BE2C (cell line): ENCODE measurements at regions not wholly inside any gene's neighbourhood (a gene's known extent, or its start where the extent isn't known, plus 50 kb on each side); places are given as distances from the start of the nearest gene placed in this dataset.

ENCODE experiments used
- DNase-seq: peaks from one replicate; pipeline ENCODE4 v3.0.0-alpha.2; 2020
- H3K27me3 ChIP-seq: fragments of 250-450 bp; sonication (Bioruptor Pico); 2 replicates; pipeline ENCODE4 v1.5.1; 2020; ENCODE audit warnings: mild to moderate bottlenecking
- H3K36me3 ChIP-seq: fragments of 250-450 bp; sonication (Bioruptor Pico); 2 replicates; pipeline ENCODE4 v1.5.1; 2020; ENCODE audit warnings: mild to moderate bottlenecking
- H3K4me1 ChIP-seq: fragments of 250-450 bp; sonication (Bioruptor Pico); 2 replicates; pipeline ENCODE4 v1.5.1; 2020
- H3K4me3 ChIP-seq: 2 replicates; pipeline ENCODE4 v1.5.1; 2011; ENCODE audit warnings: low read depth, low read length
- H3K9me3 ChIP-seq: fragments of 250-450 bp; sonication (Bioruptor Pico); 2 replicates; pipeline ENCODE4 v1.5.1; 2020
- CTCF ChIP-seq: IDR thresholded peaks from 2 replicates; pipeline ENCODE4 v1.5.1; 2012; ENCODE audit warnings: mild to moderate bottlenecking, low read depth, low read length

DNA sequence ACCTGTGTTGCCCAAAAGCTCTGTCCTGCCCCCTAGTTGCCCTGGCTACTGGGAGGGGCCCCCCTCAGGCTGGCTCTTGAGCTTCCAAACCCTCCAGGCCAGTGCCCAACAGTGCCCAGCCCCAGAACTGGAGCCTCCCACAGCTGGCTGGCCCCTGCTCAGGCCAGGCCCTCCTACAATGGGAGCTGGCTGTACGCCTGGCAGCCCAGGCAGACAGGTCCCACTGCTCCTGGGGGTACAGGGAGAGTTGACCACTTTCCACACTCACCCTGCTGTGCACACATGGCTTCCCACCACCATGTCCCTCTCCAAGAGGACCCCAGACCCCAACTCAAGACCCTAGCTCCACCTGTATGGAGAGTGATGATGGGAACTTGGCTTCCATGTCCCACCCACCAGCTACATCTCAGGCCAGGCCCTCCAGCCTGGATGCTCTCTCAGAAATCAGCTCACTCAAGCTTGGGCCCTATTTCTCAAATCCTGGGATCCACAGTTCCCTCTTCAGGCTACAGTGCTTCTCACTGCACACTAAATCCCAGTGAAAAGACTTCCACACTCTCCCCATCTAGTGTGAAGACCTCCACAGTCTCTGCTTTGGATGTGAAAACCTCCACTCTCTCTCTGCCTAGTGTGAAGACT lies 92.6 kb downstream of the OAT start:
- no peaks in the 10 kb centered on the region for H3K4me1 ChIP-seq
- DNase-seq = no peak
- no peak overlapping the region for H3K4me3 ChIP-seq
- no peaks in the 10 kb centered on the region for H3K27me3 ChIP-seq
- H3K9me3 ChIP-seq = no peaks in the 10 kb centered on the region
- TF ChIP-seq CTCF = no peak
- no peaks in the 10 kb centered on the region for H3K36me3 ChIP-seq

GRCh38 chr10:124325633-124325914 lies 93.1 kb downstream of the OAT start:
- no peaks in the 10 kb centered on the region for H3K36me3 ChIP-seq
- no peaks in the 10 kb centered on the region for H3K4me1 ChIP-seq

GRCh38 chr10:124324856-124325632 lies 93.7 kb downstream of the OAT start:
- Histone ChIP-seq H3K9me3 (no peaks in the 10 kb centered on the region), H3K4me3 (no peak overlapping the region), H3K36me3 (no peaks in the 10 kb centered on the region), H3K27me3 (no peaks in the 10 kb centered on the region), H3K4me1 (no peaks in the 10 kb centered on the region)
- no peak for DNase-seq
- TF ChIP-seq CTCF = no peak

More at GRCh38 chr10:124325633-124325914, 93.1 kb downstream of the OAT start:
- Histone ChIP-seq H3K27me3 (no peaks in the 10 kb centered on the region), H3K4me3 (no peak overlapping the region), H3K9me3 (no peaks in the 10 kb centered on the region)
- TF ChIP-seq CTCF = no peak
- no peak for DNase-seq

GRCh38 chr10:124324451-124324850 lies 94.3 kb downstream of the OAT start:
- no peak for TF ChIP-seq CTCF
- Histone ChIP-seq H3K27me3 (no peaks in the 10 kb centered on the region), H3K4me1 (no peaks in the 10 kb centered on the region), H3K9me3 (no peaks in the 10 kb centered on the region), H3K36me3 (no peaks in the 10 kb centered on the region), H3K4me3 (no peak overlapping the region)
- DNase-seq = no peak

- Histone ChIP-seq H3K4me1 (no peaks in the 10 kb centered on the region), H3K9me3 (no peaks in the 10 kb centered on the region), H3K27me3 (no peaks in the 10 kb centered on the region), H3K36me3 (no peaks in the 10 kb centered on the region), H3K4me3 (no peak overlapping the region)
- no peak for DNase-seq
- no peak for TF ChIP-seq CTCF
Measured at GRCh38 chr10:124323806-124324205, 94.9 kb downstream of the OAT start.

GRCh38 chr10:124323111-124323725 lies 95.5 kb downstream of the OAT start:
- H3K4me1 ChIP-seq = no peaks in the 10 kb centered on the region
- H3K36me3 ChIP-seq = no peaks in the 10 kb centered on the region
- H3K9me3 ChIP-seq = no peaks in the 10 kb centered on the region
- no peaks in the 10 kb centered on the region for H3K27me3 ChIP-seq
- no peak overlapping the region for H3K4me3 ChIP-seq
- DNase-seq = no peak
- no peak for TF ChIP-seq CTCF
